ENCODE measurements at regions not wholly inside any gene's neighbourhood (a gene's known extent, or its start where the extent isn't known, plus 50 kb on each side); places are given as distances from the start of the nearest gene placed in this dataset.

- H3K4me1 ChIP-seq, result no peaks in the 10 kb centered on the region
- DNase-seq (no peak), ATAC-seq (no peak)
- H3K27ac ChIP-seq, result no peak overlapping the region
- intact Hi-C loops (cut with DNase I), result no loop called here
- no peaks in the 10 kb centered on the region for H3K9me3 ChIP-seq
- no peaks in the 10 kb centered on the region for H3K36me3 ChIP-seq (replicated peaks in 1 of 2; ENCODE audit: insufficient read depth in 1 of 2, low read depth in 2 of 2)
- no peak overlapping the region for H3K4me3 ChIP-seq
- WGBS, 2 donors, result 53 to 62% methylated on average over 20 of the region's 20 CpGs
- no peaks in the 10 kb centered on the region for H3K27me3 ChIP-seq
- TF ChIP-seq POLR2A (IDR thresholded peaks at IDR 0.05), result no peak
- TF ChIP-seq CTCF (IDR thresholded peaks at IDR 0.05), result no peak
Measured at GRCh38 chr12:114747012-114747858, 63.3 kb upstream of the TBX3 start.

DNA sequence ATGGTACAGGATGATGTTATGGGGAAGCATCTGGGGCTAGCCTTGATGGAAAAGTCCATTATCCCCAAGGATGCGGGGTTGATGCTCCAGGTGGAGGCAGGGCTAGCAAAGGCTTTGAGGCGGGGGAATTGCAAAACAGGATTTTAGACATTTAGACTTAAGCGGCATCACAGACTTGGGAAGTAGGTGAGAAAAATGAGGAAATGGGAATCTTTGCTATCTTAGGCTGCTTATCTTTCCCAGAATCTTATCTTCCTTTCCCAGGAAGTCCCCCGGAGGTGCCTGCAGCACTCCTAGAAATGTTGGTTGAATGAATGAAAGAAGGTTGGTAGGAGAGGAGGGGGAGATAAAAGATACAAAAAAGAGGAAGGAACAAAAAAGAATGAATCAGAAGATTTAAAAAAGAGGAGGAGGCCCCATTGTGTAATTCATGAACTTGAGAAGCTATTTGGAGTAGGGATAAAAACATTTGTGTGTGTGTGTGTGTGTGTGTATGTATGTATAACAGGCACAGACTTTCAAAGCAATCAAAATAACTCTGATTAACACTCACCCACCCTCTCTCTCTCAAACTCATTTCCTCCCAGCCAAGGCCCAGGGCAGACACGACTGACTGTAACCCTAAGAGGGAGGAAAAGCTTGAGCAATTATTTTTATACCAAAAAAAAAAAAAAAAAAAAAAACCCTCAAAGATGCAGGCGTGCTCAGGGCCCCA is 62.5 kb upstream of the TBX3 start:
- WGBS, 2 donors, result 28 to 37% methylated on average over 6 of the region's 6 CpGs
- H3K4me3 ChIP-seq, result no peak overlapping the region
- intact Hi-C loops (cut with DNase I), result no loop called here
- H3K36me3 ChIP-seq (replicated peaks in 1 of 2; ENCODE audit: insufficient read depth in 1 of 2, low read depth in 2 of 2), result no peaks in the 10 kb centered on the region
- no peak overlapping the region for H3K27ac ChIP-seq
- H3K27me3 ChIP-seq, result no peaks in the 10 kb centered on the region
- DNase-seq (no peak), ATAC-seq (no peak)
- H3K9me3 ChIP-seq, result no peaks in the 10 kb centered on the region
- TF ChIP-seq POLR2A (IDR thresholded peaks at IDR 0.05) (no peak), CTCF (IDR thresholded peaks at IDR 0.05) (no peak)
- H3K4me1 ChIP-seq, result no peaks in the 10 kb centered on the region

GRCh38 chr12:114744691-114745090 is 60.7 kb upstream of the TBX3 start:
- DNase-seq (no peak), ATAC-seq (no peak)
- intact Hi-C loops (cut with DNase I), result no loop called here
- Histone ChIP-seq H3K4me3 (no peak overlapping the region), H3K27me3 (no peaks in the 10 kb centered on the region), H3K4me1 (no peaks in the 10 kb centered on the region), H3K9me3 (no peaks in the 10 kb centered on the region), H3K36me3 (replicated peaks in 1 of 2; ENCODE audit: insufficient read depth in 1 of 2, low read depth in 2 of 2) (no peaks in the 10 kb centered on the region), H3K27ac (no peak overlapping the region)
- 58 to 67% methylated on average over 8 to 15 of the region's 15 CpGs for WGBS, 2 donors
- TF ChIP-seq POLR2A (IDR thresholded peaks at IDR 0.05) (no peak), CTCF (IDR thresholded peaks at IDR 0.05) (no peak)

DNA sequence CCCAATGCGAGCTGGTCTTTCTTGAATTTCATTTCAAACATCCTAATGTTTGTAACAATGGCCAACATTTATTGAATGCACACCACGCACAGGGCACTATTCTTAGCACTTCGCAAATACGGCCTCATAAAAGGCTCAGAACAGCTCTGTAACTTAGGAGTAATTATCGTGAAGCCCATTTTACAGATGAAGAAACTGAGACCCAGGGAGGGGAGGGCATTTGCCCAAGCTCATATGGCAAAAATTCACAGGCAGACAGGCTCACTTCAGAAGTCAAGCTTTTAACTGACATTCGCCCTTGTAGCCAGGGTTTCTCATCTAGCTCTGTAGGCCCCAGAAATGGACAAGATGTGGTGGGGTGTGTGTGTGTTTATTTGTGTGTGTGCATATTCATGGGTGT is 60.3 kb upstream of the TBX3 start:
- H3K27me3 ChIP-seq, result no peaks in the 10 kb centered on the region
- TF ChIP-seq POLR2A (IDR thresholded peaks at IDR 0.05) (no peak), CTCF (IDR thresholded peaks at IDR 0.05) (no peak)
- no peak overlapping the region for H3K27ac ChIP-seq
- no peaks in the 10 kb centered on the region for H3K9me3 ChIP-seq
- no peak overlapping the region for H3K4me3 ChIP-seq
- no peak for ATAC-seq
- intact Hi-C loops (cut with DNase I), result no loop called here
- H3K36me3 ChIP-seq (replicated peaks in 1 of 2; ENCODE audit: insufficient read depth in 1 of 2, low read depth in 2 of 2), result no peaks in the 10 kb centered on the region
- WGBS, 2 donors, result 59 to 75% methylated on average over 5 to 6 of the region's 6 CpGs
- DNase-seq, result no peak
- H3K4me1 ChIP-seq, result no peaks in the 10 kb centered on the region
